Right atrium auricular region (tissue), 2 donors: ENCODE measurements at regions not wholly inside any gene's neighbourhood (a gene's known extent, or its start where the extent isn't known, plus 50 kb on each side); places are given as distances from the start of the nearest gene placed in this dataset.

Experiments used
- DNase-seq: peaks from one replicate; pipeline ENCODE4 v3.0.0-alpha.2; 2019; ENCODE audit warnings: low spot score
- H3K27ac ChIP-seq, 2 donors: fragments of 200-600 bp; sonication (generic); 1 replicate in 1 of 2; 2 replicates in 1 of 2; pipeline ENCODE4 v1.5.1; 2016 to 2019
- H3K27me3 ChIP-seq, 2 donors: fragments of 200-600 bp; sonication (generic); one replicate each; pipeline versions ENCODE4 v1.5.1 to v1.6.0; 2017 to 2019
- H3K36me3 ChIP-seq: fragments of 200-600 bp; sonication (generic); one replicate; pipeline ENCODE4 v1.5.1; 2016
- H3K4me1 ChIP-seq, 2 donors: fragments of 200-600 bp; sonication (generic); one replicate each; pipeline versions ENCODE4 v1.5.1 to v1.6.0; 2017 to 2019
- H3K4me3 ChIP-seq, 2 donors: fragments of 200-600 bp; sonication (generic); 1 replicate in 1 of 2; 2 replicates in 1 of 2; pipeline ENCODE4 v1.5.1; 2017 to 2019; ENCODE audit warnings: mild to moderate bottlenecking in 1 of 2, moderate library complexity in 1 of 2
- H3K9me3 ChIP-seq, 2 donors: fragments of 200-600 bp; sonication (generic); one replicate each; pipeline ENCODE4 v1.5.1; 2019
- TF ChIP-seq, protein P1 (sequence below), 2 donors: fragments of 200-600 bp; sonication (generic); IDR thresholded peaks; one replicate each; pipeline ENCODE4 v1.5.1; 2019; ENCODE audit warnings: antibody characterized with exemption in 2 of 2

DNA sequence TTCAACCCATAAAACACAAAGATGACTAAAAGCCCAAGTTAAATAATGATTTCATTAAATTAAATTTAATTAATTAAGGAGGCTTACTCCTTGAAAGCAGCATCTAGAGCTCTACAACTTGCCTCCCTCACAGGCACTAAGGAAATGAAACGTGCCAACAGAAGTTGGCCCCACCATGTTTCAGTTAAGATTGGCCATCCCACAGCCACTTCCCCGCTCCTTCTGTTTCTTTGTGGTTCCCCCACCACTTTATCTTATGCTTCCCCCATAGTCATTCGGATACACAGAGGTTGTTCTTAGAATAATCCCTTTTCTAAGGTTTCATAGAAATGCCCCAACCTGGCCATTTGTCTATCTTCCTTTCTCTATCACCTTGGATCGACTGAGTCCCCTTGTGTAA, 101.6 kb upstream of the RIOK3 start:
- TF ChIP-seq, protein P1, sequence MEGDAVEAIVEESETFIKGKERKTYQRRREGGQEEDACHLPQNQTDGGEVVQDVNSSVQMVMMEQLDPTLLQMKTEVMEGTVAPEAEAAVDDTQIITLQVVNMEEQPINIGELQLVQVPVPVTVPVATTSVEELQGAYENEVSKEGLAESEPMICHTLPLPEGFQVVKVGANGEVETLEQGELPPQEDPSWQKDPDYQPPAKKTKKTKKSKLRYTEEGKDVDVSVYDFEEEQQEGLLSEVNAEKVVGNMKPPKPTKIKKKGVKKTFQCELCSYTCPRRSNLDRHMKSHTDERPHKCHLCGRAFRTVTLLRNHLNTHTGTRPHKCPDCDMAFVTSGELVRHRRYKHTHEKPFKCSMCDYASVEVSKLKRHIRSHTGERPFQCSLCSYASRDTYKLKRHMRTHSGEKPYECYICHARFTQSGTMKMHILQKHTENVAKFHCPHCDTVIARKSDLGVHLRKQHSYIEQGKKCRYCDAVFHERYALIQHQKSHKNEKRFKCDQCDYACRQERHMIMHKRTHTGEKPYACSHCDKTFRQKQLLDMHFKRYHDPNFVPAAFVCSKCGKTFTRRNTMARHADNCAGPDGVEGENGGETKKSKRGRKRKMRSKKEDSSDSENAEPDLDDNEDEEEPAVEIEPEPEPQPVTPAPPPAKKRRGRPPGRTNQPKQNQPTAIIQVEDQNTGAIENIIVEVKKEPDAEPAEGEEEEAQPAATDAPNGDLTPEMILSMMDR (IDR thresholded peaks at IDR 0.05) = no peak
- Histone ChIP-seq H3K27ac (no peak overlapping the region), H3K4me3 (no peak overlapping the region), H3K4me1 (peaks cover 0 to 6% of the 10 kb centered on the region in 2 donors), H3K9me3 (no peaks in the 10 kb centered on the region), H3K36me3 (no peaks in the 10 kb centered on the region), H3K27me3 (no peaks in the 10 kb centered on the region)
- DNase-seq = no peak

DNA sequence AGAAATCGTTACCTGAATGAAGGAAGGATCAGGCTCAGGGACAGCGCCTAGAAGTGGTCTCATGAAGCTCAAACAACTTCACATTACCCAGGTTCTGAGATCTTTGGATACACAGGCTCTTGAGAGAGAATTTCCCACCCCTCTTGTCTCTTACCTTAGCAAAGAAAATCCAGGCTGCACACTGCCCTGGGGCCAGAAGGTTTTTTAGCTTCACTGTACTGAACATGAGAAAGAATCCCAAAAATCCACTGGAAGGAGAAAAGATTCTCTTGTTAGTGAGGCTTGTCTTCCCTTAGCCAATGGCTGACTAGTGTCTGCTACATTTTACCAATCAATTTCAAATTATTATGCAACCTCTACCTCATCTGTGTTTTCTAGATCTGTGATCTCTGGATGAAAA, 101.0 kb upstream of the RIOK3 start:
- Histone ChIP-seq H3K4me3 (no peak overlapping the region), H3K27ac (no peak overlapping the region), H3K27me3 (no peaks in the 10 kb centered on the region), H3K36me3 (no peaks in the 10 kb centered on the region), H3K9me3 (no peaks in the 10 kb centered on the region), H3K4me1 (peaks cover 0 to 11% of the 10 kb centered on the region in 2 donors)
- TF ChIP-seq, protein P1 (IDR thresholded peaks at IDR 0.05) = no peak
- DNase-seq = no peak

DNA sequence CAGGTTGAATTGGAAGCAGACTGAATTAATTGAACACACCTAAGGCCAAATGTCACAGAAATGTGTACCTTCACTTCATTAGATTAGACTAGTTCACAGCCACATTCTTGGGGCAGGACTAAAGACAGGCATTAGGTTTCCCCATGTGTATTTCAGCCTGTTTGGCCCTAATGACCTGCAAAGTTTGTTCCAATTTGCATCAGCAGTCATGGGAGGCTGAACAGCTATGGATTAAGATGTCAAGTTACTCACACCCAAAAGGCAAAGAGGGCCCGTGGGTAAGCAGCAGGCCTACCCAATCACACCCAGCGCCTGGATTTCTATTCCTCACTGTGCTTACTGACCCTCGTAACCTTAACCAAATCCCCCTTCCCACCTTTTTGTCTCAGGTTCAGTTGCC, 99.6 kb upstream of the RIOK3 start:
- H3K4me1 ChIP-seq = peaks cover 0 to 25% of the 10 kb centered on the region in 2 donors
- no peaks in the 10 kb centered on the region for H3K9me3 ChIP-seq
- H3K4me3 ChIP-seq = no peak overlapping the region
- DNase-seq = no peak
- H3K27ac ChIP-seq = no peak overlapping the region
- H3K27me3 ChIP-seq = no peaks in the 10 kb centered on the region
- TF ChIP-seq, protein P1 (IDR thresholded peaks at IDR 0.05) = no peak
- H3K36me3 ChIP-seq = no peaks in the 10 kb centered on the region

DNA sequence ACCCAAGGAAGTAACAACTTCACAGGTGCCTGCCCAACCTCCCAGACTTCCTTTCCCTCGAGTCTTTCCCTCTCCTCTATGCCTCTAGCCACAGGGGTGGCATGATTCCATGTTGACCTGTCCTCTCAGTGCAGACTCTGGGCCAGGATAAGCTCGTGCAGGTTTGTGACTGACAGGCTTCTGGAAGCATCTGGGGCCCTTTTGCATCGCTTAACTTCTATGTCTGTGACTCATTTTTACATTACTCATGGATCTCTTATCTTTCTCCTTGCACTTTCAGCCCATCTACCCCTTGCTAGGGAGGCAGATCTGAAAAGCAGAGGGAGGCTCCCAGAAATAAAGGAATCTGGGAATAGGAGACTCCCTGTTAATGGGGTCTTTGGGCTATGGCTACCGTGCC, 98.5 kb upstream of the RIOK3 start:
- no peaks in the 10 kb centered on the region for H3K9me3 ChIP-seq
- H3K4me3 ChIP-seq = no peak overlapping the region
- DNase-seq = no peak
- TF ChIP-seq, protein P1 (IDR thresholded peaks at IDR 0.05) = no peak
- no peaks in the 10 kb centered on the region for H3K27me3 ChIP-seq
- H3K27ac ChIP-seq = no peak overlapping the region
- H3K4me1 ChIP-seq = peaks cover 0 to 28% of the 10 kb centered on the region in 2 donors
- no peaks in the 10 kb centered on the region for H3K36me3 ChIP-seq

DNA sequence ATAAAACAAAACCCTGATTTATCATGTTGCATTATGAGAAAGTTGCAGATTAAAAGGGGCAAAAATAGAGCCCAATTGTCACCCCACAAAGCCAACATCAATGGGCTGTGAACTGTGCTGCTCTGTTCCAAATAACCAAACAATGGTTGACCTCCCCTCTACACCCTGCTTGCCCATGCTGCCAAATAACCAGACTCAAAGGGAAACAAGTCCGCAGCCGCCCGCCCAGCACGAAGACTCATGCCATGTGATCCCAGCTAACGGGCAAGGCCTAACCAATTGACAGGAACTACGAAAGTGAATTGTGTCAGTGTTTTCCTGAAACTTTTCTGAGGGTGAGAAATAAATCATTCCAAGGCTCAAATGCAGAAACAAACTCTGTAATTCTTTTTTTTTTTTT, 97.9 kb upstream of the RIOK3 start:
- DNase-seq = no peak
- H3K4me3 ChIP-seq = no peak overlapping the region
- H3K9me3 ChIP-seq = no peaks in the 10 kb centered on the region
- H3K27ac ChIP-seq = peak overlapping the region in 1 of 2 donors; percentile 65
- no peaks in the 10 kb centered on the region for H3K27me3 ChIP-seq
- TF ChIP-seq, protein P1 (IDR thresholded peaks at IDR 0.05) = no peak
- peaks cover 0 to 28% of the 10 kb centered on the region in 2 donors for H3K4me1 ChIP-seq
- no peaks in the 10 kb centered on the region for H3K36me3 ChIP-seq

DNA sequence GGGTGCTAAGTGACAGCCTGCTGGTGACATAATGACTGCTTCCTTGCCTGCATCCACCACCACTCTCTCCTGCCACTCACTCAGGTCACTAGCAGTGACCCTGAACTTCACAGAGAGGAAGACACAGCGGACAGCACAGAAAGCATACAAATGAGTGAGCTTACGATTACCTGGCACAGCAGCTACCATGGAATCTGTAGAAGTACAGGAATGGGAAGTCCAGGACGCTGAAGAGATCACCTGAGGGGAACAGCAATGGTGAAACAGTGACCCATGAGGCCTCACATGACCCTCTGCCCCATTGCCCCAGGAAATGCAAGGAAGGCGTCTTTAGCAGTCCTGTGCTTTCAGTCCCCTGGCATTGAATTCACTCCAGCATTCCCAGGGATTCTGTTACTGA, 96.7 kb upstream of the RIOK3 start:
- Histone ChIP-seq H3K36me3 (no peaks in the 10 kb centered on the region), H3K27me3 (no peaks in the 10 kb centered on the region), H3K9me3 (no peaks in the 10 kb centered on the region), H3K4me1 (peaks cover 0 to 28% of the 10 kb centered on the region in 2 donors), H3K27ac (peak overlapping the region; percentile 65 to 74), H3K4me3 (no peak overlapping the region)
- TF ChIP-seq, protein P1 (IDR thresholded peaks at IDR 0.05) = no peak
- no peak for DNase-seq
